Activated T-cell treated with anti-CD3 and anti-CD28 coated beads, Interleukin-2, amount 50 U/mL, for 72 hours (primary cell): ENCODE measurements at regions not wholly inside any gene's neighbourhood (a gene's known extent, or its start where the extent isn't known, plus 50 kb on each side); places are given as distances from the start of the nearest gene placed in this dataset.

ENCODE experiments used
- ATAC-seq, 2 donors: fragments of 150-1000 bp; cut with Tn5 transposase; replicated peaks in 1 of 2; 2 replicates each; pipeline ENCODE4 v1.10.0; 2021; ENCODE audit warnings: moderate library complexity in 2 of 2, mild to moderate bottlenecking in 1 of 2
- DNase-seq, 2 donors: peaks; one replicate each; pipeline ENCODE4 v3.0.0; 2021 to 2022; ENCODE audit warnings: mixed read lengths in 1 of 2
- H3K27ac Mint-ChIP-seq: one replicate; pipeline ENCODE4 v1.8.0; 2022; ENCODE audit warnings: mild to moderate bottlenecking, moderate library complexity, mixed read lengths
- H3K27me3 Mint-ChIP-seq: one replicate; pipeline ENCODE4 v1.8.0; 2022; ENCODE audit warnings: low read depth, mixed read lengths
- H3K36me3 Mint-ChIP-seq, 2 donors: one replicate each; pipeline ENCODE4 v1.8.0; 2022; ENCODE audit warnings: mixed read lengths in 2 of 2, mild to moderate bottlenecking in 1 of 2; ENCODE audit not compliant: insufficient read depth in 2 of 2
- H3K4me1 Mint-ChIP-seq: one replicate; pipeline ENCODE4 v1.8.0; 2022; ENCODE audit warnings: low read depth, mixed read lengths
- H3K4me3 Mint-ChIP-seq, 2 donors: one replicate each; pipeline ENCODE4 v1.8.0; 2022; ENCODE audit warnings: mild to moderate bottlenecking in 2 of 2, mixed read lengths in 2 of 2, moderate library complexity in 2 of 2
- H3K9me3 Mint-ChIP-seq, 2 donors: one replicate each; pipeline ENCODE4 v1.8.0; 2022; ENCODE audit warnings: mixed read lengths in 2 of 2

GRCh38 chr6:123747515-123747914 lies 56.1 kb upstream of the NKAIN2 start:
- no peak for ATAC-seq
- H3K4me1 Mint-ChIP-seq, result no peaks in the 10 kb centered on the region
- H3K4me3 Mint-ChIP-seq, result no peak overlapping the region
- no peak for DNase-seq
- H3K36me3 Mint-ChIP-seq, result no peaks in the 10 kb centered on the region
- peaks cover 4% of the 10 kb centered on the region in 2 donors for H3K9me3 Mint-ChIP-seq
- H3K27ac Mint-ChIP-seq, result no peak overlapping the region
- no peaks in the 10 kb centered on the region for H3K27me3 Mint-ChIP-seq

GRCh38 chr6:123745895-123746294 lies 57.8 kb upstream of the NKAIN2 start:
- ATAC-seq, result no peak
- no peak overlapping the region for H3K27ac Mint-ChIP-seq

GRCh38 chr6:123744840-123745239 lies 58.8 kb upstream of the NKAIN2 start:
- ATAC-seq, result no peak

More at GRCh38 chr6:123745895-123746294, 57.8 kb upstream of the NKAIN2 start:
- DNase-seq, result no peak
- Mint-ChIP-seq H3K4me3 (no peak overlapping the region), H3K36me3 (no peaks in the 10 kb centered on the region), H3K4me1 (no peaks in the 10 kb centered on the region), H3K9me3 (peaks cover 0 to 2% of the 10 kb centered on the region in 2 donors), H3K27me3 (no peaks in the 10 kb centered on the region)

GRCh38 chr6:123742626-123743025 lies 61.0 kb upstream of the NKAIN2 start:
- H3K4me1 Mint-ChIP-seq, result no peaks in the 10 kb centered on the region
- H3K36me3 Mint-ChIP-seq, result no peaks in the 10 kb centered on the region
- DNase-seq (no peak), ATAC-seq (no peak)
- H3K27ac Mint-ChIP-seq, result no peak overlapping the region
- peaks cover 2 to 3% of the 10 kb centered on the region in 2 donors for H3K9me3 Mint-ChIP-seq
- no peak overlapping the region for H3K4me3 Mint-ChIP-seq
- no peaks in the 10 kb centered on the region for H3K27me3 Mint-ChIP-seq

More at GRCh38 chr6:123744840-123745239, 58.8 kb upstream of the NKAIN2 start:
- Mint-ChIP-seq H3K27ac (no peak overlapping the region), H3K27me3 (no peaks in the 10 kb centered on the region), H3K36me3 (no peaks in the 10 kb centered on the region), H3K4me3 (no peak overlapping the region), H3K4me1 (no peaks in the 10 kb centered on the region), H3K9me3 (peaks cover 2% of the 10 kb centered on the region in 2 donors)
- DNase-seq, result no peak

- Mint-ChIP-seq H3K9me3 (peaks cover 0 to 2% of the 10 kb centered on the region in 2 donors), H3K27ac (no peak overlapping the region), H3K27me3 (no peaks in the 10 kb centered on the region), H3K36me3 (no peaks in the 10 kb centered on the region), H3K4me1 (no peaks in the 10 kb centered on the region), H3K4me3 (no peak overlapping the region)
- no peak for DNase-seq
- no peak for ATAC-seq
Measured at GRCh38 chr6:123733180-123733579, 70.5 kb upstream of the NKAIN2 start.

GRCh38 chr6:123716506-123716905 lies 79.8 kb upstream of the TRDN start:
- no peaks in the 10 kb centered on the region for H3K36me3 Mint-ChIP-seq
- ATAC-seq (no peak), DNase-seq (no peak)
- no peaks in the 10 kb centered on the region for H3K4me1 Mint-ChIP-seq
- no peaks in the 10 kb centered on the region for H3K27me3 Mint-ChIP-seq
- peaks cover 0 to 1% of the 10 kb centered on the region in 2 donors for H3K9me3 Mint-ChIP-seq
- H3K27ac Mint-ChIP-seq, result no peak overlapping the region
- H3K4me3 Mint-ChIP-seq, result no peak overlapping the region

- DNase-seq (peak in 1 of 2 donors; percentile 1), ATAC-seq (no peak)
- Mint-ChIP-seq H3K27me3 (no peaks in the 10 kb centered on the region), H3K4me3 (no peak overlapping the region), H3K4me1 (no peaks in the 10 kb centered on the region), H3K9me3 (peaks cover 1% of the 10 kb centered on the region in 2 donors), H3K36me3 (no peaks in the 10 kb centered on the region), H3K27ac (no peak overlapping the region)
Measured at GRCh38 chr6:123715006-123715863, 78.5 kb upstream of the TRDN start.

- no peak overlapping the region for H3K4me3 Mint-ChIP-seq
- no peak for ATAC-seq
Measured at GRCh38 chr6:123712831-123713230, 76.1 kb upstream of the TRDN start.

GRCh38 chr6:123702943-123703342 lies 66.2 kb upstream of the TRDN start:
- peaks cover 1 to 2% of the 10 kb centered on the region in 2 donors for H3K9me3 Mint-ChIP-seq
- no peaks in the 10 kb centered on the region for H3K27me3 Mint-ChIP-seq
- no peaks in the 10 kb centered on the region for H3K36me3 Mint-ChIP-seq
- no peak overlapping the region for H3K4me3 Mint-ChIP-seq
- H3K4me1 Mint-ChIP-seq, result no peaks in the 10 kb centered on the region
- ATAC-seq (no peak), DNase-seq (no peak)
- H3K27ac Mint-ChIP-seq, result no peak overlapping the region

More at GRCh38 chr6:123712831-123713230, 76.1 kb upstream of the TRDN start:
- Mint-ChIP-seq H3K4me1 (no peaks in the 10 kb centered on the region), H3K9me3 (peaks cover 1 to 3% of the 10 kb centered on the region in 2 donors), H3K27me3 (no peaks in the 10 kb centered on the region), H3K36me3 (no peaks in the 10 kb centered on the region), H3K27ac (no peak overlapping the region)
- DNase-seq, result no peak

GRCh38 chr6:123687864-123688263 lies 51.1 kb upstream of the TRDN start:
- ATAC-seq (no peak), DNase-seq (no peak)
- H3K4me1 Mint-ChIP-seq, result no peaks in the 10 kb centered on the region
- H3K27me3 Mint-ChIP-seq, result no peaks in the 10 kb centered on the region
- no peak overlapping the region for H3K27ac Mint-ChIP-seq
- H3K36me3 Mint-ChIP-seq, result no peaks in the 10 kb centered on the region
- no peaks in the 10 kb centered on the region for H3K9me3 Mint-ChIP-seq
- H3K4me3 Mint-ChIP-seq, result no peak overlapping the region
